Suprapubic skin (tissue), 4 donors: ENCODE measurements at regions not wholly inside any gene's neighbourhood (a gene's known extent, or its start where the extent isn't known, plus 50 kb on each side); places are given as distances from the start of the nearest gene placed in this dataset.
A peak's percentile ranks its signal among the peaks of the same experiment; 100 is the strongest.

ENCODE experiments used
- DNase-seq, 2 donors: peaks; one replicate each; pipeline ENCODE4 v3.0.0-alpha.2; 2019; ENCODE audit warnings: low spot score in 2 of 2
- H3K27ac ChIP-seq: fragments of 200-600 bp; sonication (generic); one replicate; pipeline ENCODE4 v1.5.1; 2019
- H3K27me3 ChIP-seq: fragments of 200-600 bp; sonication (generic); one replicate; pipeline ENCODE4 v1.5.1; 2019
- H3K36me3 ChIP-seq: fragments of 200-600 bp; sonication (generic); one replicate; pipeline ENCODE4 v1.5.1; 2019
- H3K4me1 ChIP-seq: fragments of 200-600 bp; sonication (generic); one replicate; pipeline ENCODE4 v1.5.1; 2019
- H3K4me3 ChIP-seq: fragments of 200-600 bp; sonication (generic); one replicate; pipeline ENCODE4 v1.5.1; 2019; ENCODE audit warnings: mild to moderate bottlenecking
- H3K9me3 ChIP-seq: fragments of 200-600 bp; sonication (generic); one replicate; pipeline ENCODE4 v1.5.1; 2019
- EP300 ChIP-seq: sonication (generic); formaldehyde crosslinking; IDR thresholded peaks from one replicate; pipeline ENCODE4 v1.6.1; 2017; ENCODE audit warnings: antibody characterized with exemption
- POLR2A ChIP-seq, 2 donors: fragments of 450-650 bp; IDR thresholded peaks; one replicate each; pipeline ENCODE4 v1.6.1; 2017; ENCODE audit warnings: antibody characterized with exemption in 2 of 2, mild to moderate bottlenecking in 2 of 2, moderate library complexity in 2 of 2
- POLR2AphosphoS5 ChIP-seq, 3 donors: sonication (generic); formaldehyde crosslinking; IDR thresholded peaks; one replicate each; pipeline ENCODE4 v1.6.1; 2017; ENCODE audit warnings: antibody characterized with exemption in 3 of 3
- WGBS: methylation state at CpG from one replicate; pipeline ENCODE4 v1.1.5; 2018; 5-methylcytosine and 5-hydroxymethylcytosine counted together
- TF ChIP-seq, protein P1 (sequence below), 2 donors: fragments of 200-600 bp in 1 of 2; fragments of 450-650 bp in 1 of 2; sonication (generic) in 1 of 2; IDR thresholded peaks; one replicate each; pipeline ENCODE4 v1.5.1; 2016 to 2019; ENCODE audit warnings: antibody characterized with exemption in 2 of 2, mild to moderate bottlenecking in 1 of 2, moderate library complexity in 1 of 2

DNA sequence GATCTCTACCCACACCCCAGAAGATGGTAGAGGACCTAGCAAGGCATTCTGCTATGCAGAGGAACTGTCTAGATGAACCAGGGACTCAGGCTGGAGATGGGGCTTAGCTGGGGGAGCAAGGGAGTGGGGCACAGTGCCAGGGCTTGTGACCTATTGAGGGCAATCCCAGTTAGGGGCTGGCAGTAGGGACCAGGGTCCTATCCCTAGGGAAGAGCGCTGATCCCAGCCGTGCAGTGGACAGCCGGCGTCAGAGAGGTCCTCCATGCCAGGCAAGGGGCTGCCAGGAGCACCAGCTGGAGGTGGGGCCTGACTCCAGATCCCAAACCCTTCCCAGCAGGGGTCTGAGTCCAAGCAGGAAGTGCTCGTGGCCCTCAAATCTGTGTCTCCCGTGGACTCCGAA, 52.7 kb upstream of the NEURL1B start:
- H3K27ac ChIP-seq: no peak overlapping the region
- H3K27me3 ChIP-seq: no peaks in the 10 kb centered on the region
- H3K4me3 ChIP-seq: no peak overlapping the region
- no peaks in the 10 kb centered on the region for H3K9me3 ChIP-seq
- DNase-seq: no peak
- WGBS: 86% methylated on average over 3 of the region's 7 CpGs
- no peak for TF ChIP-seq POLR2A (IDR thresholded peaks at IDR 0.05)
- TF ChIP-seq POLR2AphosphoS5 (IDR thresholded peaks at IDR 0.05): no peak
- TF ChIP-seq, protein P1, sequence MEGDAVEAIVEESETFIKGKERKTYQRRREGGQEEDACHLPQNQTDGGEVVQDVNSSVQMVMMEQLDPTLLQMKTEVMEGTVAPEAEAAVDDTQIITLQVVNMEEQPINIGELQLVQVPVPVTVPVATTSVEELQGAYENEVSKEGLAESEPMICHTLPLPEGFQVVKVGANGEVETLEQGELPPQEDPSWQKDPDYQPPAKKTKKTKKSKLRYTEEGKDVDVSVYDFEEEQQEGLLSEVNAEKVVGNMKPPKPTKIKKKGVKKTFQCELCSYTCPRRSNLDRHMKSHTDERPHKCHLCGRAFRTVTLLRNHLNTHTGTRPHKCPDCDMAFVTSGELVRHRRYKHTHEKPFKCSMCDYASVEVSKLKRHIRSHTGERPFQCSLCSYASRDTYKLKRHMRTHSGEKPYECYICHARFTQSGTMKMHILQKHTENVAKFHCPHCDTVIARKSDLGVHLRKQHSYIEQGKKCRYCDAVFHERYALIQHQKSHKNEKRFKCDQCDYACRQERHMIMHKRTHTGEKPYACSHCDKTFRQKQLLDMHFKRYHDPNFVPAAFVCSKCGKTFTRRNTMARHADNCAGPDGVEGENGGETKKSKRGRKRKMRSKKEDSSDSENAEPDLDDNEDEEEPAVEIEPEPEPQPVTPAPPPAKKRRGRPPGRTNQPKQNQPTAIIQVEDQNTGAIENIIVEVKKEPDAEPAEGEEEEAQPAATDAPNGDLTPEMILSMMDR (IDR thresholded peaks at IDR 0.05): no peak
- no peak for TF ChIP-seq EP300
- H3K4me1 ChIP-seq: peaks cover 23% of the 10 kb centered on the region
- no peaks in the 10 kb centered on the region for H3K36me3 ChIP-seq

DNA sequence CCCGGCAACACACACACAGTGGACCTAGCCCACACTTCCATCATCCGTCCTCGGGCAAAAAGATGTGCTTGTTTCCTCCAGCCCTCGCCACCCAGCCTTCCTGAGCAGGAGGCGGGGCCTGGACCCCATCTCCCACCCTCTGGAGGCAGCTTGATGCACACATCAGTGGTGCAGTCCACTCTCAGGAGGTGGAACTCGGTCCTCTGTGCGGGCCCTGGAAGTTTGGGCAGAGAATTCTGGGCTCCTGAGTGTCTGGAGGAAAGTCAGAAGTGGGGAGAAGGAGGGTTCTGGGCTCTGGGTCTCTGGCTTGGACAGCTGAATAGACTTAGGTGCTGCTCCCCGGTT, 54.0 kb upstream of the NEURL1B start:
- WGBS: 78% methylated on average over 8 of the region's 8 CpGs
- TF ChIP-seq POLR2AphosphoS5 (IDR thresholded peaks at IDR 0.05) (no peak), POLR2A (IDR thresholded peaks at IDR 0.05) (no peak), EP300 (no peak)
- TF ChIP-seq, protein P1 (IDR thresholded peaks at IDR 0.05): no peak
- H3K27ac ChIP-seq: no peak overlapping the region
- no peak overlapping the region for H3K4me3 ChIP-seq
- H3K4me1 ChIP-seq: peaks cover 27% of the 10 kb centered on the region
- no peaks in the 10 kb centered on the region for H3K27me3 ChIP-seq
- no peaks in the 10 kb centered on the region for H3K9me3 ChIP-seq
- DNase-seq: no peak
- no peaks in the 10 kb centered on the region for H3K36me3 ChIP-seq

DNA sequence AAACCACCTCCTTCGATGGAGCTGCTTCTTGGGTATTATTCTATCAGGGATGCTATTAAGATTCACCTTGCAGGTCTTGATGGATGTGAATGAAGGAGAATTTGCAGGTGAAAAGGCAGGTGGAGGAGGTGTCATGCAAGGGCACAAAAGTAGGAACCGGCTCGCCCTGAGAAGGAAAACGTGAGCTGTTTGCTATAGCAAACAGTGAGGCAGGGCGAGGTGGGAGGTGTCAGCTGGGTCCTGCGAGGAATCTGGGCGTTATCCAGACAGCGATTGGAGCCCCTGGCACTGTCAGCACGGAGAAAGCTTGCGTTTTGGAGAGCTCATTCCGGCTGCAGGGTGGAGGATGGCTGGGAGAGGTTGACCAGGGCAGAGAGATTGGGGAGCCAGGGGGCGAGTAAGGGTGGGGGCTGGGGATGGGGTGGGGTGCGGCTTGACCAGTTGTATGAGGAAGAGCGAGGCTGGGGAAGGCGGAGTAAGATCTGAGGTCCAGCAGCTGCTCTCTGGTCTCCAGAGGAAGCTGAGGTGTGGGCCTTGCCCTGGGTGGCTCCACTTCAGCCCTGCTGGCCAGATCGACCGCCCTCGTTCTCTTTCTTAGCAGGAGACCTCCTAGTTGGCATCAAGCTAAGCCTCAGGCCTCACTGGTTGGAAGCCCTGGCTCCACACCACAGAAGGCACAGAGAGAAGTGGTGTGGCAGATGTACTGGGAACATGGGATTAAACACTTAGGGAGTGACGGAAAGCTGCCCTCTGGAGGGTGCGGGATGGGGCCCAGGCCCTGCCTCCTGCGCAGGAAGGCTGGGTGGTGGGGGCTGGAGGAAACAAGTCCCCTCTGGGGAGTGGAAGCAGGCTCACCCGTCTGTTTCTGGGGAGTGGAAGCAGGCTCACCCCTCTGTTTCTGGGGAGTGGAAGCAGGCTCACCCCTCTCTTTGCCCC, 54.7 kb upstream of the NEURL1B start:
- WGBS: 57% methylated on average over 21 of the region's 22 CpGs
- no peak for TF ChIP-seq POLR2AphosphoS5 (IDR thresholded peaks at IDR 0.05)
- no peak for TF ChIP-seq POLR2A (IDR thresholded peaks at IDR 0.05)
- TF ChIP-seq, protein P1 (IDR thresholded peaks at IDR 0.05): no peak
- no peak for TF ChIP-seq EP300
- H3K4me1 ChIP-seq: peaks cover 27% of the 10 kb centered on the region
- no peak overlapping the region for H3K4me3 ChIP-seq
- no peak overlapping the region for H3K27ac ChIP-seq
- no peaks in the 10 kb centered on the region for H3K27me3 ChIP-seq
- DNase-seq: no peak
- no peaks in the 10 kb centered on the region for H3K9me3 ChIP-seq
- no peaks in the 10 kb centered on the region for H3K36me3 ChIP-seq

DNA sequence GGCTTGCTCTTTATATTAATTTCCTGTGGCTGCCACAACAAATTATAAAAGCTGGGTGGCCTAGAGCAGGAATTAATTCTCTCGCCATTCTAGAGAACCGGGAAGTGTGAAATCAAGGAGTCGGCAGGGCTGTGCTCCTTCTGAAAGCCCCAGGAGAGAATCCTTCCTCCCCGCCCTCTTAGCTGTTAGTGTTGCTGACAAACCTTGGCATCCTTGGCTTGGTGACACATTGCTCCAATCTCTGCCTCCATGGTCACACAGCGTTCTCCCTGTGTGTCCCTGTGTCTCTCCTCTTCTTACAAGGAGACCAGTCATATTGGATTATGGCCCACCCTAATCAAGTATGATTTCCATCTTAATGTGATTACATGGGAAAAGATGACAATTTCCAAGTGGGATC, 55.9 kb upstream of the NEURL1B start:
- H3K4me1 ChIP-seq: peaks cover 27% of the 10 kb centered on the region
- no peaks in the 10 kb centered on the region for H3K9me3 ChIP-seq
- no peaks in the 10 kb centered on the region for H3K27me3 ChIP-seq
- TF ChIP-seq EP300 (no peak), POLR2A (IDR thresholded peaks at IDR 0.05) (no peak), POLR2AphosphoS5 (IDR thresholded peaks at IDR 0.05) (no peak)
- TF ChIP-seq, protein P1 (IDR thresholded peaks at IDR 0.05): no peak
- peak overlapping the region; percentile 61 for H3K27ac ChIP-seq
- H3K36me3 ChIP-seq: no peaks in the 10 kb centered on the region
- no peak for DNase-seq
- H3K4me3 ChIP-seq: no peak overlapping the region
- 59% methylated on average over 5 of the region's 5 CpGs for WGBS

DNA sequence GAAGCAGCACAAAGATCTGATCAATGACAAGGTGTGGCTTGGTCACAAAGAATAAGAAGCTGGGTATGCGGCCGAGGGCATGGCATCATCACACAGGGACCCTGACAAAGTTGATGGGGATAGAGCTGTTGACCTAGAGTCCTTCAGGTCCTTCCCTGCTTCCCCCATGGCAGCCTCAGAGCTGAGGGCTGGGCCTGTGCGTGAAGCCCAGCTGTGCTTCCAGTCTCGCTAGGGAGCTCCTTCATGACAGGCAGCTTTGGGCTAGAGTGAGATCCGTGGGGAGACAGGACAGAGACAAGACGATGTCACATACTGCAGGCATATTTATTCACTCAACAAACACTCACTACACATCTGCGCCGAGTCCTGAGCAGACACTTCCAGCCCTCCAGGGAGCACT, 56.4 kb upstream of the NEURL1B start:
- H3K9me3 ChIP-seq: no peaks in the 10 kb centered on the region
- H3K36me3 ChIP-seq: no peaks in the 10 kb centered on the region
- no peak for DNase-seq
- H3K4me3 ChIP-seq: no peak overlapping the region
- H3K27ac ChIP-seq: peak overlapping the region; percentile 61
- 61% methylated on average over 6 of the region's 8 CpGs for WGBS
- TF ChIP-seq POLR2A (IDR thresholded peaks at IDR 0.05) (no peak), POLR2AphosphoS5 (IDR thresholded peaks at IDR 0.05) (no peak), EP300 (no peak)
- TF ChIP-seq, protein P1 (IDR thresholded peaks at IDR 0.05): no peak
- H3K27me3 ChIP-seq: no peaks in the 10 kb centered on the region
- peaks cover 27% of the 10 kb centered on the region for H3K4me1 ChIP-seq
